HepG2 (cell line): ENCODE measurements at regions not wholly inside any gene's neighbourhood (a gene's known extent, or its start where the extent isn't known, plus 50 kb on each side); places are given as distances from the start of the nearest gene placed in this dataset.
A peak's percentile ranks its signal among the peaks of the same experiment; 100 is the strongest.

Experiments
- ATF1 ChIP-seq: IDR thresholded peaks from 2 replicates; pipeline ENCODE4 v1.6.1; 2016; ENCODE audit warnings: mild to moderate bottlenecking, control low read depth
- ATF6 ChIP-seq: sonication (generic); formaldehyde crosslinking; conservative IDR thresholded peaks from 2 replicates; pipeline ENCODE4 v1.4.0; 2020; ENCODE audit warnings: missing genetic modification reagents
- DBP ChIP-seq: sonication (generic); formaldehyde crosslinking; IDR thresholded peaks from 2 replicates; pipeline ENCODE4 v1.4.0; 2020; ENCODE audit warnings: missing genetic modification reagents; ENCODE audit errors: not compliant biosample characterization
- EED ChIP-seq: sonication (generic); formaldehyde crosslinking; IDR thresholded peaks from 2 replicates; pipeline ENCODE4 v1.5.0; 2020; ENCODE audit warnings: mild to moderate bottlenecking, missing genetic modification reagents
- GABPA ChIP-seq, 2 experiments: IDR thresholded peaks; 2 replicates each; pipeline ENCODE4 v1.6.1; 2011 to 2016; ENCODE audit warnings: low read depth in 2 of 2, low read length in 1 of 2, missing biosample characterization in 1 of 2, missing genetic modification characterization in 1 of 2
- HOXA5 ChIP-seq: sonication (generic); formaldehyde crosslinking; IDR thresholded peaks from 2 replicates; pipeline ENCODE4 v1.4.0; 2020; ENCODE audit warnings: missing genetic modification reagents
- MED8 ChIP-seq: sonication (generic); formaldehyde crosslinking; IDR thresholded peaks from 2 replicates; pipeline ENCODE4 v1.8.1; 2023; ENCODE audit warnings: mild to moderate bottlenecking, missing genetic modification reagents; ENCODE audit not compliant: insufficient replicate concordance
- MYC ChIP-seq: sonication (generic); formaldehyde crosslinking; IDR thresholded peaks from 2 replicates; pipeline ENCODE4 v1.9.0; 2021; ENCODE audit warnings: missing genetic modification reagents, borderline replicate concordance
- NAIF1 ChIP-seq: sonication (generic); formaldehyde crosslinking; IDR thresholded peaks from 2 replicates; pipeline ENCODE4 v1.5.0; 2020; ENCODE audit warnings: mild to moderate bottlenecking, missing genetic modification reagents, borderline replicate concordance
- PHF21A ChIP-seq: sonication (generic); formaldehyde crosslinking; IDR thresholded peaks from 2 replicates; pipeline ENCODE4 v1.5.0; 2020; ENCODE audit warnings: mild to moderate bottlenecking, missing genetic modification reagents
- POLR2AphosphoS2 ChIP-seq: IDR thresholded peaks from 2 replicates; pipeline ENCODE4 v1.6.1; 2011; ENCODE audit warnings: low read depth, low read length, improper control_type of control experiment
- RAD51 ChIP-seq: fragments of 450-650 bp; IDR thresholded peaks from 2 replicates; pipeline ENCODE4 v1.6.1; 2016; ENCODE audit warnings: borderline replicate concordance
- RELA ChIP-seq: sonication (generic); formaldehyde crosslinking; IDR thresholded peaks from 2 replicates; pipeline ENCODE4 v1.4.0; 2020; ENCODE audit warnings: missing genetic modification reagents
- REPIN1 ChIP-seq: sonication (generic); formaldehyde crosslinking; IDR thresholded peaks from 2 replicates; pipeline ENCODE4 v1.8.0; 2022; ENCODE audit warnings: missing genetic modification reagents, low read depth, mild to moderate bottlenecking, borderline replicate concordance
- RXRA ChIP-seq: sonication (generic); formaldehyde crosslinking; IDR thresholded peaks from 2 replicates; pipeline ENCODE4 v1.5.1; 2020; ENCODE audit warnings: missing genetic modification reagents
- SAP130 ChIP-seq: IDR thresholded peaks from 2 replicates; pipeline ENCODE4 v1.6.1; 2016; ENCODE audit warnings: low read depth
- SMAD1 ChIP-seq: sonication (generic); formaldehyde crosslinking; IDR thresholded peaks from 2 replicates; pipeline ENCODE4 v1.4.0; 2020; ENCODE audit warnings: missing genetic modification reagents, low read depth, mild to moderate bottlenecking, borderline replicate concordance
- SNAPC2 ChIP-seq: sonication (generic); formaldehyde crosslinking; IDR thresholded peaks from 2 replicates; pipeline ENCODE4 v1.8.1; 2022; ENCODE audit warnings: mild to moderate bottlenecking, missing genetic modification reagents
- STAT5B ChIP-seq: sonication (generic); formaldehyde crosslinking; IDR thresholded peaks from 2 replicates; pipeline ENCODE4 v1.4.0; 2020; ENCODE audit warnings: missing genetic modification reagents
- TBX3 ChIP-seq: fragments of 450-650 bp; IDR thresholded peaks from 2 replicates; pipeline ENCODE4 v1.6.1; 2017; ENCODE audit warnings: antibody characterized with exemption, mild to moderate bottlenecking, inconsistent platforms, borderline replicate concordance
- ZEB1 ChIP-seq: IDR thresholded peaks from 2 replicates; pipeline ENCODE4 v1.6.1; 2012; ENCODE audit warnings: mild to moderate bottlenecking, low read depth, inconsistent platforms; ENCODE audit not compliant: insufficient replicate concordance
- ZMYM4 ChIP-seq: sonication (generic); formaldehyde crosslinking; IDR thresholded peaks from 2 replicates; pipeline ENCODE4 v1.8.1; 2023; ENCODE audit warnings: mild to moderate bottlenecking, missing genetic modification reagents
- ZNF335 ChIP-seq: sonication (generic); formaldehyde crosslinking; IDR thresholded peaks from 2 replicates; pipeline ENCODE4 v1.4.0; 2020; ENCODE audit warnings: missing genetic modification reagents
- ZNF33B ChIP-seq: sonication (generic); formaldehyde crosslinking; IDR thresholded peaks from 2 replicates; pipeline ENCODE4 v1.5.1; 2020; ENCODE audit warnings: mild to moderate bottlenecking, missing genetic modification reagents
- ZNF501 ChIP-seq: sonication (generic); formaldehyde crosslinking; IDR thresholded peaks from 2 replicates; pipeline ENCODE4 v1.5.1; 2020; ENCODE audit warnings: mild to moderate bottlenecking, moderate library complexity, missing genetic modification reagents
- ZNF543 ChIP-seq: sonication (generic); formaldehyde crosslinking; IDR thresholded peaks from 2 replicates; pipeline ENCODE4 v1.4.0; 2020; ENCODE audit warnings: mild to moderate bottlenecking, missing genetic modification reagents
- ZNF556 ChIP-seq: sonication (generic); formaldehyde crosslinking; IDR thresholded peaks from 2 replicates; pipeline ENCODE4 v1.4.0; 2020; ENCODE audit warnings: mild to moderate bottlenecking, missing genetic modification reagents, borderline replicate concordance
- ZNF792 ChIP-seq: IDR thresholded peaks from 2 replicates; pipeline ENCODE4 v1.6.1; 2016
- ZNF839 ChIP-seq: sonication (generic); formaldehyde crosslinking; IDR thresholded peaks from 2 replicates; pipeline ENCODE4 v1.4.0; 2020; ENCODE audit warnings: missing genetic modification reagents, mild to moderate bottlenecking, borderline replicate concordance
- ZNF850 ChIP-seq: sonication (generic); formaldehyde crosslinking; conservative IDR thresholded peaks from 2 replicates; pipeline ENCODE4 v1.9.0; 2021; ENCODE audit warnings: mild to moderate bottlenecking, missing genetic modification reagents
- ZZZ3 ChIP-seq: sonication (generic); formaldehyde crosslinking; IDR thresholded peaks from 2 replicates; pipeline ENCODE4 v1.4.0; 2020; ENCODE audit warnings: missing genetic modification reagents, mild to moderate bottlenecking, borderline replicate concordance

GRCh38 chr7:138257459-138258196, 181.4 kb downstream of the AKR1D1 start (continued):
- peak; percentile 98 for TF ChIP-seq RELA (CRISPR knock-in tag)
- TF ChIP-seq ZMYM4 (CRISPR knock-in tag): peak; percentile 93
- TF ChIP-seq REPIN1: no peak
- no peak for TF ChIP-seq ZZZ3 (CRISPR knock-in tag)
- peak; percentile 87 for TF ChIP-seq ATF1 (CRISPR knock-in tag)
- no peak for TF ChIP-seq ZNF839
- peak; percentile 58 for TF ChIP-seq SAP130
- TF ChIP-seq ZNF792 (CRISPR knock-in tag): peak; percentile 73
- 0 out of 2 replicates have a peak, but pooled peaks have one; percentile 56 for TF ChIP-seq NAIF1
- TF ChIP-seq GABPA (IDR thresholded peaks at IDR 0.05; ENCODE audit: low read depth, low read length): no peak
- TF ChIP-seq GABPA (CRISPR knock-in tag; IDR thresholded peaks at IDR 0.05; ENCODE audit: low read depth): 0 out of 2 replicates have a peak, but pooled peaks have one; percentile 47
- TF ChIP-seq ZNF543 (CRISPR knock-in tag): no peak
- peak; percentile 65; the same call in 1 of the 2 replicates for TF ChIP-seq RXRA (CRISPR knock-in tag)
- TF ChIP-seq MED8: peak; percentile 97
- no peak for TF ChIP-seq POLR2AphosphoS2
- TF ChIP-seq ATF6 (CRISPR knock-in tag): no peak
- TF ChIP-seq ZNF335 (CRISPR knock-in tag): no peak; the same call in 1 of the 2 replicates
- TF ChIP-seq DBP (CRISPR knock-in tag): no peak
- TF ChIP-seq PHF21A (CRISPR knock-in tag): peak; percentile 62; the same call in 1 of the 2 replicates
- TF ChIP-seq ZNF33B: no peak
- no peak for TF ChIP-seq SMAD1
- peak; percentile 57; the same call in 1 of the 2 replicates for TF ChIP-seq SNAPC2 (CRISPR knock-in tag)
- no peak for TF ChIP-seq ZNF501 (CRISPR knock-in tag)
- no peak for TF ChIP-seq STAT5B (CRISPR knock-in tag)
- TF ChIP-seq RAD51: no peak
- no peak for TF ChIP-seq ZNF850 (CRISPR knock-in tag)
- peak; percentile 39; the same call in 1 of the 2 replicates for TF ChIP-seq ZNF556
- no peak for TF ChIP-seq ZEB1
- TF ChIP-seq TBX3: peak; percentile 58; the same call in 1 of the 2 replicates
- no peak for TF ChIP-seq EED
- TF ChIP-seq HOXA5: peak; percentile 79; the same call in 1 of the 2 replicates
- peak; percentile 66 for TF ChIP-seq MYC (CRISPR knock-in tag)
